Superior temporal gyrus (tissue), 1 donor: ENCODE measurements at regions not wholly inside any gene's neighbourhood (a gene's known extent, or its start where the extent isn't known, plus 50 kb on each side); places are given as distances from the start of the nearest gene placed in this dataset.
A peak's percentile ranks its signal among the peaks of the same experiment; 100 is the strongest.
"Not testable (repeated sequence)": the region's sequence is repeated elsewhere in the genome, so short reads cannot be mapped to it uniquely, and the experiment has no call there.

Source experiments
- DNase-seq: peaks from one replicate; pipeline ENCODE4 v3.0.0-alpha.2; 2016; ENCODE audit errors: extremely low spot score

GRCh38 chr5:124179819-124180218 is 566.6 kb downstream of the ZNF608 start:
- DNase-seq, result no peak

- DNase-seq, result no peak
These were observed 568.4 kb downstream of the ZNF608 start for GRCh38 chr5:124178050-124178449.

GRCh38 chr5:124176692-124177091 is 569.7 kb downstream of the ZNF608 start:
- DNase-seq, result no peak

- DNase-seq, result no peak
These were observed 573.1 kb downstream of the ZNF608 start for GRCh38 chr5:124173386-124173785.

GRCh38 chr5:124172389-124173003 is 573.9 kb downstream of the ZNF608 start:
- DNase-seq, result no peak

GRCh38 chr5:124168093-124168492 is 578.3 kb downstream of the ZNF608 start:
- DNase-seq, result not testable (repeated sequence)

- DNase-seq, result peak; percentile 91
These were observed 583.5 kb downstream of the ZNF608 start for GRCh38 chr5:124162767-124163532.

- no peak for DNase-seq
These were observed 585.2 kb downstream of the ZNF608 start for GRCh38 chr5:124161266-124161665.

GRCh38 chr5:124160265-124160664 is 586.2 kb downstream of the ZNF608 start:
- no peak for DNase-seq

GRCh38 chr5:124157320-124157719 is 589.1 kb downstream of the ZNF608 start:
- DNase-seq, result no peak

GRCh38 chr5:124156415-124156996 is 589.9 kb downstream of the ZNF608 start:
- no peak for DNase-seq

- DNase-seq, result no peak
These were observed 591.7 kb downstream of the ZNF608 start for GRCh38 chr5:124154714-124155113.

- DNase-seq, result no peak
These were observed 592.9 kb downstream of the ZNF608 start for GRCh38 chr5:124153588-124153987.

GRCh38 chr5:124148574-124148973 is 597.9 kb downstream of the ZNF608 start:
- DNase-seq, result no peak

GRCh38 chr5:124140060-124140459 is 606.4 kb downstream of the ZNF608 start:
- no peak for DNase-seq

GRCh38 chr5:124139477-124139876 is 607.0 kb downstream of the ZNF608 start:
- no peak for DNase-seq

- DNase-seq, result no peak
These were observed 609.8 kb downstream of the ZNF608 start for GRCh38 chr5:124136609-124137008.

GRCh38 chr5:124134941-124135340 is 611.5 kb downstream of the ZNF608 start:
- no peak for DNase-seq

GRCh38 chr5:124133406-124133805 is 613.0 kb downstream of the ZNF608 start:
- no peak for DNase-seq

- no peak for DNase-seq
These were observed 613.6 kb downstream of the ZNF608 start for GRCh38 chr5:124132843-124133242.

GRCh38 chr5:124131466-124131865 is 615.0 kb downstream of the ZNF608 start:
- DNase-seq, result no peak

- no peak for DNase-seq
These were observed 615.6 kb downstream of the ZNF608 start for GRCh38 chr5:124130816-124131215.

GRCh38 chr5:124128867-124129266 is 616.9 kb downstream of the CSNK1G3 start:
- no peak for DNase-seq
